ENCODE measurements at regions not wholly inside any gene's neighbourhood (a gene's known extent, or its start where the extent isn't known, plus 50 kb on each side); places are given as distances from the start of the nearest gene placed in this dataset.

- TF ChIP-seq, protein P1, sequence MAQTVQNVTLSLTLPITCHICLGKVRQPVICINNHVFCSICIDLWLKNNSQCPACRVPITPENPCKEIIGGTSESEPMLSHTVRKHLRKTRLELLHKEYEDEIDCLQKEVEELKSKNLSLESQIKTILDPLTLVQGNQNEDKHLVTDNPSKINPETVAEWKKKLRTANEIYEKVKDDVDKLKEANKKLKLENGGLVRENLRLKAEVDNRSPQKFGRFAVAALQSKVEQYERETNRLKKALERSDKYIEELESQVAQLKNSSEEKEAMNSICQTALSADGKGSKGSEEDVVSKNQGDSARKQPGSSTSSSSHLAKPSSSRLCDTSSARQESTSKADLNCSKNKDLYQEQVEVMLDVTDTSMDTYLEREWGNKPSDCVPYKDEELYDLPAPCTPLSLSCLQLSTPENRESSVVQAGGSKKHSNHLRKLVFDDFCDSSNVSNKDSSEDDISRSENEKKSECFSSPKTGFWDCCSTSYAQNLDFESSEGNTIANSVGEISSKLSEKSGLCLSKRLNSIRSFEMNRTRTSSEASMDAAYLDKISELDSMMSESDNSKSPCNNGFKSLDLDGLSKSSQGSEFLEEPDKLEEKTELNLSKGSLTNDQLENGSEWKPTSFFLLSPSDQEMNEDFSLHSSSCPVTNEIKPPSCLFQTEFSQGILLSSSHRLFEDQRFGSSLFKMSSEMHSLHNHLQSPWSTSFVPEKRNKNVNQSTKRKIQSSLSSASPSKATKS (CRISPR knock-in tag; IDR thresholded peaks at IDR 0.05), result no peak
- TF ChIP-seq RARA (CRISPR knock-in tag; IDR thresholded peaks at IDR 0.05) (no peak), ZNF230 (CRISPR knock-in tag; IDR thresholded peaks at IDR 0.05) (no peak), FOXC1 (CRISPR knock-in tag; IDR thresholded peaks at IDR 0.05; ENCODE audit: borderline replicate concordance) (no peak), SP5 (CRISPR knock-in tag; IDR thresholded peaks at IDR 0.05; ENCODE audit: borderline replicate concordance, low read depth) (no peak), BHLHE40 (IDR thresholded peaks at IDR 0.05; ENCODE audit: low read length) (no peak), NCOA5 (CRISPR knock-in tag; IDR thresholded peaks at IDR 0.05) (no peak), ATRX (CRISPR knock-in tag; IDR thresholded peaks at IDR 0.05; ENCODE audit: borderline replicate concordance) (no peak), ZNF44 (CRISPR knock-in tag; IDR thresholded peaks at IDR 0.05) (no peak), EZH2 (conservative IDR thresholded peaks at IDR 0.05; ENCODE audit: low read depth, low read length) (no peak), ZNF274 (CRISPR knock-in tag; IDR thresholded peaks at IDR 0.05) (no peak)
Measured at GRCh38 chr14:62604524-62604923, 440.7 kb downstream of the KCNH5 start (continued).

GRCh38 chr14:62614122-62614521 is 431.1 kb downstream of the KCNH5 start:
- Histone ChIP-seq H4K20me1 (ENCODE audit: insufficient read depth, low read length) (no peaks in the 10 kb centered on the region), H3K9ac (ENCODE audit: insufficient read depth, low read depth, low read length) (no peak overlapping the region), H3K4me1 (ENCODE audit: insufficient read depth, low read length) (no peaks in the 10 kb centered on the region), H3K9me3 (ENCODE audit: low read length) (0 out of 2 replicates have a peak, but pooled peaks cover 6% of the 10 kb centered on the region), H2AFZ (ENCODE audit: low read length) (no peak overlapping the region), H3K27ac (ENCODE audit: extremely low read length, insufficient read depth, low read length) (no peak overlapping the region), H3K4me2 (ENCODE audit: low read depth, low read length) (no peak overlapping the region), H3K4me3 (replicated peaks in 1 of 3; ENCODE audit: insufficient read depth in 1 of 3, low read depth in 2 of 3, low read length in 3 of 3) (no peak overlapping the region), H3K36me3 (replicated peaks in 1 of 2; ENCODE audit: control insufficient read depth in 1 of 2, insufficient read depth in 2 of 2, low read length in 2 of 2) (no peaks in the 10 kb centered on the region), H3K79me2 (ENCODE audit: insufficient read depth, low read length) (no peaks in the 10 kb centered on the region), H3K27me3 (ENCODE audit: control insufficient read depth in 1 of 2, insufficient read depth in 2 of 2, low read length in 2 of 2) (no peaks in the 10 kb centered on the region)
- FAIRE-seq, result no peak
- in situ Hi-C loops (cut with HindIII; ENCODE audit: extremely low pct_ligation_motif_present, low pct_unique_long_range_greater_than_20kb) (no loop called here), intact Hi-C loops (cut with micrococcal nuclease; ENCODE audit: unreplicated experiment) (no loop called here)
- ChIA-PET CTCF (ENCODE audit: low intra/inter-chr PET ratio, low total read pairs) (no interaction called here), POLR2A (no interaction called here)
- ATAC-seq, result no peak
- 0% methylated on average over 3 of the region's 3 CpGs for WGBS (ENCODE audit: low lambda C conversion rate)
- no peak for DNase-seq (ENCODE audit: low spot score)
- no TSS peak for BruUV-seq (replicated peaks)
- no peak for TF ChIP-seq JUND (CRISPR knock-in tag; IDR thresholded peaks at IDR 0.05)
- no peak for TF ChIP-seq AFF4 (CRISPR knock-in tag; IDR thresholded peaks at IDR 0.05)
- TF ChIP-seq E2F2 (CRISPR knock-in tag; IDR thresholded peaks at IDR 0.05; ENCODE audit: borderline replicate concordance), result no peak
- no peak for TF ChIP-seq SP5 (CRISPR knock-in tag; IDR thresholded peaks at IDR 0.05; ENCODE audit: borderline replicate concordance, low read depth)
- no peak for TF ChIP-seq CENPBD1 (CRISPR knock-in tag; IDR thresholded peaks at IDR 0.05; ENCODE audit: borderline replicate concordance, low read depth)

Data from HepG2 (cell line).